Natural killer cell (primary cell): ENCODE measurements at regions not wholly inside any gene's neighbourhood (a gene's known extent, or its start where the extent isn't known, plus 50 kb on each side); places are given as distances from the start of the nearest gene placed in this dataset.

ENCODE experiments used
- ATAC-seq, 3 donors: fragments of 150-1000 bp in 2 of 3; fragments of 200-7000 bp in 1 of 3; cut with Tn5 transposase; 1 replicate in 1 of 3; 2 replicates in 2 of 3; pipeline ENCODE4 v1.10.0; 2021; ENCODE audit warnings: mild to moderate bottlenecking in 2 of 3, moderate library complexity in 2 of 3
- DNase-seq, 2 donors: peaks; one replicate each; pipeline versions ENCODE4 v3.0.0 to v3.0.0-alpha.2; 2013 to 2021; ENCODE audit warnings: mixed read lengths in 1 of 2
- H3K27ac ChIP-seq: one replicate; pipeline ENCODE4 v1.5.1; 2013; ENCODE audit warnings: mild to moderate bottlenecking, low read length
- H3K27me3 ChIP-seq: one replicate; pipeline ENCODE4 v1.6.1; 2013; ENCODE audit warnings: low read length; ENCODE audit not compliant: control insufficient read depth, insufficient read depth
- H3K36me3 ChIP-seq: one replicate; pipeline ENCODE4 v1.6.1; 2013; ENCODE audit warnings: low read length; ENCODE audit not compliant: control insufficient read depth, insufficient read depth
- H3K4me1 ChIP-seq: one replicate; pipeline ENCODE4 v1.6.1; 2013; ENCODE audit warnings: low read length; ENCODE audit not compliant: control insufficient read depth, insufficient read depth
- H3K4me3 ChIP-seq: one replicate; pipeline ENCODE4 v1.5.1; 2013; ENCODE audit warnings: low read length
- H3K9me3 ChIP-seq: one replicate; pipeline ENCODE4 v1.6.1; 2013; ENCODE audit warnings: low read length; ENCODE audit not compliant: control insufficient read depth, insufficient read depth
- H3K27ac Mint-ChIP-seq, 2 donors: one replicate each; pipeline ENCODE4 v1.8.0; 2022; ENCODE audit warnings: mild to moderate bottlenecking in 2 of 2, mixed read lengths in 2 of 2, moderate library complexity in 1 of 2
- H3K27me3 Mint-ChIP-seq, 2 donors: one replicate each; pipeline ENCODE4 v1.8.0; 2022; ENCODE audit warnings: low read depth in 2 of 2, mixed read lengths in 2 of 2
- H3K36me3 Mint-ChIP-seq: one replicate; pipeline ENCODE4 v1.8.0; 2022; ENCODE audit warnings: mixed read lengths
- H3K4me1 Mint-ChIP-seq, 2 donors: one replicate each; pipeline ENCODE4 v1.8.0; 2022; ENCODE audit warnings: mixed read lengths in 2 of 2
- H3K4me3 Mint-ChIP-seq: one replicate; pipeline ENCODE4 v1.8.0; 2022; ENCODE audit warnings: mild to moderate bottlenecking, moderate library complexity, mixed read lengths
- H3K9me3 Mint-ChIP-seq, 2 donors: one replicate each; pipeline ENCODE4 v1.8.0; 2022; ENCODE audit warnings: mixed read lengths in 2 of 2
- WGBS: methylation state at CpG from one replicate; pipeline ENCODE4 v1.1.7; 2013; ENCODE audit warnings: missing lambda C conversion rate; ENCODE audit not compliant: insufficient coverage; 5-methylcytosine and 5-hydroxymethylcytosine counted together
- intact Hi-C: fragments of 100-400 bp; cut with micrococcal nuclease; formaldehyde crosslinking; loops from one replicate; pipeline ENCODE4 v1.14.2; 2022
- TF ChIP-seq, protein P1 (sequence below): fragments of 200-600 bp; IDR thresholded peaks from one replicate; pipeline ENCODE4 v1.8.0; 2022; ENCODE audit warnings: antibody characterized with exemption

DNA sequence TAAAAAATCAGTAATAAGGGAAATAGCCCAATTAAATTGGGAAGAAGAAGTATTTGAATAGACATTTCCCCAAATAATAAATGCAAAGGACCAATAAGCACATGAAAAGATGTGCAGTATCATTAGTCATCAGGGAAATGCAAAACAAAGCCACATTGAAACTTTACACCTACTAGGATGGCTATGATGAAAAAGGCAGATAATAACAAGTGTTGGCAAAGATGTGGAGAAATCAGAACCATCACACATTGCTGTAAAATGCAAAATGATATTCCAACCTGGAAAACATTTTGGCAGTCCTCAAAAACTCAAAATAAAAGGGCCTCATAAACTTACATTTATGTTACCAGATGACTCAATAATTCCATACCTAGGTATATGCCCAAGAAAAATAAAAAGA lies 131.1 kb upstream of the G2E3 start:
- Mint-ChIP-seq H3K27ac (no peak overlapping the region), H3K9me3 (peaks cover 3 to 12% of the 10 kb centered on the region in 2 donors), H3K4me1 (no peaks in the 10 kb centered on the region), H3K27me3 (no peaks in the 10 kb centered on the region), H3K4me3 (no peak overlapping the region), H3K36me3 (no peaks in the 10 kb centered on the region)
- no peak for ATAC-seq
- H3K27me3 ChIP-seq: no peaks in the 10 kb centered on the region
- intact Hi-C loops: no loop called here
- no peak for DNase-seq
- no peaks in the 10 kb centered on the region for H3K36me3 ChIP-seq
- no peak overlapping the region for H3K4me3 ChIP-seq
- no peaks in the 10 kb centered on the region for H3K9me3 ChIP-seq
- H3K4me1 ChIP-seq: no peaks in the 10 kb centered on the region
- H3K27ac ChIP-seq: no peak overlapping the region
- TF ChIP-seq, protein P1, sequence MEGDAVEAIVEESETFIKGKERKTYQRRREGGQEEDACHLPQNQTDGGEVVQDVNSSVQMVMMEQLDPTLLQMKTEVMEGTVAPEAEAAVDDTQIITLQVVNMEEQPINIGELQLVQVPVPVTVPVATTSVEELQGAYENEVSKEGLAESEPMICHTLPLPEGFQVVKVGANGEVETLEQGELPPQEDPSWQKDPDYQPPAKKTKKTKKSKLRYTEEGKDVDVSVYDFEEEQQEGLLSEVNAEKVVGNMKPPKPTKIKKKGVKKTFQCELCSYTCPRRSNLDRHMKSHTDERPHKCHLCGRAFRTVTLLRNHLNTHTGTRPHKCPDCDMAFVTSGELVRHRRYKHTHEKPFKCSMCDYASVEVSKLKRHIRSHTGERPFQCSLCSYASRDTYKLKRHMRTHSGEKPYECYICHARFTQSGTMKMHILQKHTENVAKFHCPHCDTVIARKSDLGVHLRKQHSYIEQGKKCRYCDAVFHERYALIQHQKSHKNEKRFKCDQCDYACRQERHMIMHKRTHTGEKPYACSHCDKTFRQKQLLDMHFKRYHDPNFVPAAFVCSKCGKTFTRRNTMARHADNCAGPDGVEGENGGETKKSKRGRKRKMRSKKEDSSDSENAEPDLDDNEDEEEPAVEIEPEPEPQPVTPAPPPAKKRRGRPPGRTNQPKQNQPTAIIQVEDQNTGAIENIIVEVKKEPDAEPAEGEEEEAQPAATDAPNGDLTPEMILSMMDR: no peak

GRCh38 chr14:30431552-30431951 lies 127.4 kb upstream of the G2E3 start:
- no peaks in the 10 kb centered on the region for H3K4me1 ChIP-seq
- H3K27me3 Mint-ChIP-seq: no peaks in the 10 kb centered on the region
- ATAC-seq (no peak), DNase-seq (no peak)
- no peaks in the 10 kb centered on the region for H3K36me3 ChIP-seq
- H3K27ac ChIP-seq: no peak overlapping the region
- H3K27me3 ChIP-seq: no peaks in the 10 kb centered on the region
- H3K4me3 Mint-ChIP-seq: no peak overlapping the region
- H3K9me3 ChIP-seq: no peaks in the 10 kb centered on the region
- no peak overlapping the region for H3K4me3 ChIP-seq
- intact Hi-C loops: no loop called here
- no peaks in the 10 kb centered on the region for H3K4me1 Mint-ChIP-seq
- H3K9me3 Mint-ChIP-seq: peaks cover 1 to 3% of the 10 kb centered on the region in 2 donors
- TF ChIP-seq, protein P1: no peak
- H3K27ac Mint-ChIP-seq: no peak overlapping the region
- WGBS: no CpG with 5 or more reads among the region's 1 CpG
- H3K36me3 Mint-ChIP-seq: no peaks in the 10 kb centered on the region

DNA sequence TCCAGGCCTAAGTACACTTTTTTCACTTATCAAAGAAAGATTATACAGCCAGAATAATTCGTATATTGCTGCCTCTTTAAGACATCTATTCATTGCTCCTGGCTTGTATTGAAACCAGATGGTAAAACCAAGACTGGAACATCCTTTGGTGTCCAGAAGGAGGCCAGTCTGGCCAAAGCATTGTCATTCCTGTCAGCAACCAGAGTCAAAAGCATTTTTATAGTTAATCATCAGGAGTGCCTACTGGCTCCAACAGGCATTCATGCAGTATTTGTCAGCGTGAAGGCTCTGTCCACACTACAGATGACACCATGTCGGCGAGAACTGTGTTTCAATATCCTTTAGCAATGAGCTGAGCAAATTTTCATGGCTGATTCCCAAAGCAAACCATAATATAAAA lies 118.0 kb upstream of the G2E3 start:
- Histone ChIP-seq H3K36me3 (no peaks in the 10 kb centered on the region), H3K27ac (no peak overlapping the region), H3K4me1 (no peaks in the 10 kb centered on the region), H3K9me3 (no peaks in the 10 kb centered on the region), H3K27me3 (no peaks in the 10 kb centered on the region), H3K4me3 (no peak overlapping the region)
- peaks cover 3 to 8% of the 10 kb centered on the region in 2 donors for H3K27me3 Mint-ChIP-seq
- WGBS: 92% methylated on average over 4 of the region's 4 CpGs
- TF ChIP-seq, protein P1: no peak
- H3K4me1 Mint-ChIP-seq: no peaks in the 10 kb centered on the region
- no peak overlapping the region for H3K27ac Mint-ChIP-seq
- no peak for ATAC-seq
- no peak overlapping the region for H3K4me3 Mint-ChIP-seq
- no peaks in the 10 kb centered on the region for H3K9me3 Mint-ChIP-seq
- no peaks in the 10 kb centered on the region for H3K36me3 Mint-ChIP-seq
- intact Hi-C loops: no loop called here
- no peak for DNase-seq

DNA sequence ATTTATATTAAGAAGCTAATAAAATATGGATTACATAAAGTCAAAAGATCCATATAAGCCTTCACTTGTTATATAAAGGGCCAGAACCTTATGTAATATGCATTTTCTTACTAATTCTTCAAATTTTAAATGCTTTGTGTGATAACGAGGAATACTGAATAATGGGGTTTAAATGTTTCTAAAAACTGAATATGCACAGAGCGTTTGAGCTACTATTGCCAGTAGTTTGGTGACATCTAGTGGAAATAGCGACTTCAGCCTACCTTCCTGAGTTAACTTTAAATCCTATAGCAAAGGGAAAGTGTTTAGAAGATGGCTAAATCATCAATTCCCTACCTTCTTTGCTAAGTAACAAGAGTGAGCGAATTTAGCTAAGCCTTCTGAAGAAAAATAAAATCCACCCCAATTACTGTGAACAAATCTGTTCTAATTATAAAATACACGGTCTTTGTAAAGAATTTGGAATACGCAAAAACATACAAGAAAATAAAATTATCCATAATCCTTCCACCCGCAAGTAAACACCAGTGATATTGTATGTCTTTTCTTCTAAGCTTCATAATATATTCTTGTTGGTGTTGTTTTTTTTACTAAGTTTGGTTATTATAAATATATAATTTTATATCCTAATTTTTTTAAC lies 115.5 kb upstream of the G2E3 start:
- Mint-ChIP-seq H3K4me1 (no peaks in the 10 kb centered on the region), H3K4me3 (no peak overlapping the region), H3K36me3 (no peaks in the 10 kb centered on the region), H3K9me3 (no peaks in the 10 kb centered on the region), H3K27ac (no peak overlapping the region), H3K27me3 (peaks cover 3 to 8% of the 10 kb centered on the region in 2 donors)
- Histone ChIP-seq H3K27ac (no peak overlapping the region), H3K36me3 (no peaks in the 10 kb centered on the region), H3K4me3 (no peak overlapping the region), H3K4me1 (no peaks in the 10 kb centered on the region), H3K9me3 (no peaks in the 10 kb centered on the region), H3K27me3 (no peaks in the 10 kb centered on the region)
- TF ChIP-seq, protein P1: no peak
- WGBS: 23% methylated on average over 2 of the region's 7 CpGs
- no peak for ATAC-seq
- no peak for DNase-seq
- intact Hi-C loops: no loop called here
